Spleen (tissue), 7 donors: ENCODE measurements at regions not wholly inside any gene's neighbourhood (a gene's known extent, or its start where the extent isn't known, plus 50 kb on each side); places are given as distances from the start of the nearest gene placed in this dataset.

Experiments
- POLR2A ChIP-seq, 3 donors: fragments of 450-650 bp; IDR thresholded peaks; one replicate each; pipeline ENCODE4 v1.5.1; 2017; ENCODE audit warnings: antibody characterized with exemption in 3 of 3, mild to moderate bottlenecking in 1 of 3
- POLR2AphosphoS5 ChIP-seq, 3 donors: sonication (generic); formaldehyde crosslinking; IDR thresholded peaks; one replicate each; pipeline ENCODE4 v1.5.1; 2017; ENCODE audit warnings: antibody characterized with exemption in 3 of 3
- TF ChIP-seq, protein P1 (sequence below), 11 experiments: fragments of 200-600 bp in 7 of 11; fragments of 450-650 bp in 4 of 11; sonication (generic) in 4 of 11; IDR thresholded peaks in 8 of 11; conservative IDR thresholded peaks in 3 of 11; 1 replicate in 7 of 11; 2 replicates in 4 of 11; pipeline versions ENCODE4 v1.4.0 to v1.8.0; 2016 to 2021; ENCODE audit warnings: antibody characterized with exemption in 11 of 11, inconsistent platforms in 4 of 11, mild to moderate bottlenecking in 1 of 11
- donor health status: DM: no; HTN: no; CAD: no; lungs with moderate emphysema.
- donor health status: DM: no; HTN: no; CAD: no.
- donor health status: DM: no; HTN: no; CAD: no.

DNA sequence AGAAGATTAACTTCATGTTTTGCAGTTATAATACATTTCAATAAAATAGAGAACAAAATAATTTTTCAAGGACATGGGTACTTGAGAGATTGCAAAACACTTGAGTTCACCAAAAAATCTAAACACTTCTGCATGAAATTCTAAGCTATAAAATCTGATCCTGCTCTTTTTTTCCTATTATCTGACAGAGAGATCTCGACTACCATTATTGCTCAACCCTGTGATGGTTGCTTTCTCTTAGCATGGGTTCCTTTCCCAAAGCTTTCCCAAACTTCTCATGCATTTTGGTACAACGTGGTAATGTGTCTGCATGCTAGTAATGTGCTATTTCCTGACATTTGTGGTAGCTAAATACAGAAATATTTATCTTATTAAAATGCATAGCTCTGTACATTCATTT is 1243.1 kb upstream of the ADGRB3 start:
- TF ChIP-seq, protein P1, sequence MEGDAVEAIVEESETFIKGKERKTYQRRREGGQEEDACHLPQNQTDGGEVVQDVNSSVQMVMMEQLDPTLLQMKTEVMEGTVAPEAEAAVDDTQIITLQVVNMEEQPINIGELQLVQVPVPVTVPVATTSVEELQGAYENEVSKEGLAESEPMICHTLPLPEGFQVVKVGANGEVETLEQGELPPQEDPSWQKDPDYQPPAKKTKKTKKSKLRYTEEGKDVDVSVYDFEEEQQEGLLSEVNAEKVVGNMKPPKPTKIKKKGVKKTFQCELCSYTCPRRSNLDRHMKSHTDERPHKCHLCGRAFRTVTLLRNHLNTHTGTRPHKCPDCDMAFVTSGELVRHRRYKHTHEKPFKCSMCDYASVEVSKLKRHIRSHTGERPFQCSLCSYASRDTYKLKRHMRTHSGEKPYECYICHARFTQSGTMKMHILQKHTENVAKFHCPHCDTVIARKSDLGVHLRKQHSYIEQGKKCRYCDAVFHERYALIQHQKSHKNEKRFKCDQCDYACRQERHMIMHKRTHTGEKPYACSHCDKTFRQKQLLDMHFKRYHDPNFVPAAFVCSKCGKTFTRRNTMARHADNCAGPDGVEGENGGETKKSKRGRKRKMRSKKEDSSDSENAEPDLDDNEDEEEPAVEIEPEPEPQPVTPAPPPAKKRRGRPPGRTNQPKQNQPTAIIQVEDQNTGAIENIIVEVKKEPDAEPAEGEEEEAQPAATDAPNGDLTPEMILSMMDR (IDR thresholded peaks at IDR 0.05 in 8 of 11, conservative IDR thresholded peaks at IDR 0.05 in 3 of 11) = no peak
- no peak for TF ChIP-seq POLR2AphosphoS5 (IDR thresholded peaks at IDR 0.05)
- TF ChIP-seq POLR2A (IDR thresholded peaks at IDR 0.05) = no peak
